KMS-11 (cell line): ENCODE measurements at regions not wholly inside any gene's neighbourhood (a gene's known extent, or its start where the extent isn't known, plus 50 kb on each side); places are given as distances from the start of the nearest gene placed in this dataset.

Experiments
- H2AFZ ChIP-seq: fragments of 200-600 bp; sonication (generic); 2 replicates; pipeline ENCODE4 v1.6.1; 2016; ENCODE audit warnings: antibody characterized with exemption, mixed run types, low read depth
- H3K27ac ChIP-seq: fragments of 200-600 bp; sonication (generic); 2 replicates; pipeline ENCODE4 v1.6.1; 2016; ENCODE audit warnings: mild to moderate bottlenecking, mixed run types
- H3K27me3 ChIP-seq: fragments of 200-600 bp; sonication (generic); 2 replicates; pipeline ENCODE4 v1.6.1; 2017; ENCODE audit warnings: mild to moderate bottlenecking, low read depth, mixed run types, moderate library complexity; ENCODE audit not compliant: insufficient read depth
- H3K36me3 ChIP-seq: fragments of 200-600 bp; sonication (generic); 2 replicates; pipeline ENCODE4 v1.6.1; 2017; ENCODE audit warnings: mild to moderate bottlenecking, mixed run types; ENCODE audit not compliant: insufficient read depth
- H3K4me1 ChIP-seq: fragments of 200-600 bp; sonication (generic); 2 replicates; pipeline ENCODE4 v1.6.1; 2016; ENCODE audit warnings: mild to moderate bottlenecking, low read depth, mixed run types; ENCODE audit not compliant: poor library complexity, severe bottlenecking
- H3K4me2 ChIP-seq: fragments of 200-600 bp; sonication (generic); 2 replicates; pipeline ENCODE4 v1.7.0; 2016; ENCODE audit warnings: mild to moderate bottlenecking, mixed run types
- H3K4me3 ChIP-seq: fragments of 200-600 bp; sonication (generic); IDR thresholded peaks from 2 replicates; pipeline ENCODE4 v1.6.1; 2017; ENCODE audit warnings: low read depth, low read length, mixed read lengths; ENCODE audit not compliant: insufficient read depth
- H3K79me2 ChIP-seq: fragments of 200-600 bp; sonication (generic); 2 replicates; pipeline ENCODE4 v1.6.1; 2016; ENCODE audit warnings: low read depth, mixed run types; ENCODE audit not compliant: insufficient read depth
- H3K9ac ChIP-seq: fragments of 200-600 bp; sonication (generic); 2 replicates; pipeline ENCODE4 v1.6.1; 2016; ENCODE audit warnings: mild to moderate bottlenecking, mixed run types
- H4K20me1 ChIP-seq: fragments of 200-600 bp; sonication (generic); 2 replicates; pipeline ENCODE4 v1.6.1; 2016; ENCODE audit warnings: mild to moderate bottlenecking, mixed run types; ENCODE audit not compliant: insufficient read depth
- CTCF ChIP-seq: fragments of 200-600 bp; sonication (generic); conservative IDR thresholded peaks from 2 replicates; pipeline ENCODE4 v1.6.1; 2017; ENCODE audit warnings: low read depth, mild to moderate bottlenecking, antibody characterized with exemption, low read length, moderate library complexity, mixed read lengths

GRCh38 chr6:95515975-95516374 is 61.4 kb upstream of the MANEA start:
- H3K4me1 ChIP-seq: no peaks in the 10 kb centered on the region

GRCh38 chr6:95517004-95517403 is 60.3 kb upstream of the MANEA start:
- no peaks in the 10 kb centered on the region for H3K79me2 ChIP-seq
- no peaks in the 10 kb centered on the region for H3K36me3 ChIP-seq
- H3K9ac ChIP-seq: no peak overlapping the region
- no peak for TF ChIP-seq CTCF
- no peak overlapping the region for H3K4me2 ChIP-seq
- no peak overlapping the region for H3K27ac ChIP-seq
- no peaks in the 10 kb centered on the region for H4K20me1 ChIP-seq
- H3K27me3 ChIP-seq: no peaks in the 10 kb centered on the region
- no peaks in the 10 kb centered on the region for H3K4me1 ChIP-seq
- H2AFZ ChIP-seq: no peak overlapping the region
- H3K4me3 ChIP-seq: no peak overlapping the region

More at GRCh38 chr6:95515975-95516374, 61.4 kb upstream of the MANEA start:
- Histone ChIP-seq H3K4me3 (no peak overlapping the region), H3K36me3 (no peaks in the 10 kb centered on the region), H3K79me2 (no peaks in the 10 kb centered on the region), H3K9ac (no peak overlapping the region), H3K27me3 (no peaks in the 10 kb centered on the region), H3K27ac (no peak overlapping the region), H3K4me2 (no peak overlapping the region), H4K20me1 (no peaks in the 10 kb centered on the region), H2AFZ (no peak overlapping the region)
- TF ChIP-seq CTCF: no peak

GRCh38 chr6:95517568-95517967 is 59.8 kb upstream of the MANEA start:
- no peaks in the 10 kb centered on the region for H3K4me1 ChIP-seq
- no peaks in the 10 kb centered on the region for H3K36me3 ChIP-seq
- no peak overlapping the region for H3K4me2 ChIP-seq
- H3K9ac ChIP-seq: no peak overlapping the region
- H4K20me1 ChIP-seq: no peaks in the 10 kb centered on the region
- no peak overlapping the region for H2AFZ ChIP-seq
- H3K79me2 ChIP-seq: no peaks in the 10 kb centered on the region
- H3K27ac ChIP-seq: no peak overlapping the region
- no peaks in the 10 kb centered on the region for H3K27me3 ChIP-seq
- TF ChIP-seq CTCF: no peak
- no peak overlapping the region for H3K4me3 ChIP-seq

GRCh38 chr6:95518630-95519227 is 58.6 kb upstream of the MANEA start:
- Histone ChIP-seq H4K20me1 (no peaks in the 10 kb centered on the region), H3K4me3 (no peak overlapping the region), H3K36me3 (no peaks in the 10 kb centered on the region), H2AFZ (no peak overlapping the region), H3K4me1 (no peaks in the 10 kb centered on the region), H3K27me3 (no peaks in the 10 kb centered on the region), H3K27ac (no peak overlapping the region), H3K79me2 (no peaks in the 10 kb centered on the region), H3K4me2 (no peak overlapping the region), H3K9ac (no peak overlapping the region)
- TF ChIP-seq CTCF: no peak
